Heart right ventricle (tissue), 16 donors: ENCODE measurements at regions not wholly inside any gene's neighbourhood (a gene's known extent, or its start where the extent isn't known, plus 50 kb on each side); places are given as distances from the start of the nearest gene placed in this dataset.
"Not testable (repeated sequence)": the region's sequence is repeated elsewhere in the genome, so short reads cannot be mapped to it uniquely, and the experiment has no call there.

Experiments
- ATAC-seq, 8 donors: fragments of 200-7000 bp; cut with Tn5 transposase; one replicate each; pipeline ENCODE4 v1.9.1; 2020; ENCODE audit warnings: mild to moderate bottlenecking in 8 of 8, moderate library complexity in 8 of 8, moderate number of reproducible peaks in 1 of 8
- DNase-seq, 2 donors: peaks; one replicate each; pipeline ENCODE4 v3.0.0-alpha.2; 2020
- H3K27ac ChIP-seq, 10 donors: fragments of 200-600 bp; sonication (generic) in 2 of 10; one replicate each; pipeline versions ENCODE4 v1.5.0 to v1.8.0; 2020 to 2022; ENCODE audit warnings: mild to moderate bottlenecking in 3 of 10
- H3K27me3 ChIP-seq, 7 donors: fragments of 200-600 bp; one replicate each; pipeline ENCODE4 v1.8.0; 2021 to 2022; ENCODE audit warnings: mild to moderate bottlenecking in 2 of 7
- H3K36me3 ChIP-seq, 9 donors: fragments of 200-600 bp; sonication (generic) in 1 of 9; one replicate each; pipeline versions ENCODE4 v1.5.0 to v1.8.0; 2020 to 2022; ENCODE audit warnings: mild to moderate bottlenecking in 2 of 9
- H3K4me1 ChIP-seq, 9 donors: fragments of 200-600 bp; sonication (generic) in 1 of 9; one replicate each; pipeline versions ENCODE4 v1.5.0 to v1.8.0; 2020 to 2022; ENCODE audit warnings: mild to moderate bottlenecking in 4 of 9
- H3K4me3 ChIP-seq, 10 donors: fragments of 200-600 bp; sonication (generic) in 2 of 10; one replicate each; pipeline versions ENCODE4 v1.5.0 to v1.8.0; 2020 to 2022; ENCODE audit warnings: mild to moderate bottlenecking in 7 of 10, moderate library complexity in 2 of 10
- H3K9me3 ChIP-seq, 11 donors: fragments of 200-600 bp in 10 of 11; sonication (generic) in 2 of 11; one replicate each; pipeline versions ENCODE4 v1.5.0 to v1.8.0; 2013 to 2022; ENCODE audit warnings: mild to moderate bottlenecking in 2 of 11, control low read depth in 1 of 11, moderate library complexity in 1 of 11
- WGBS, 2 donors: extraction: QIAGEN DNeasy Blood & Tissue Kit; methylation state at CpG; one replicate each; pipeline ENCODE4 v1.1.7; 2013; ENCODE audit warnings: inconsistent platforms in 1 of 2; 5-methylcytosine and 5-hydroxymethylcytosine counted together
- intact Hi-C, 10 donors: fragments of 100-400 bp; cut with DNase I; formaldehyde crosslinking; loops; one replicate each; pipeline versions ENCODE4 v1.11.1 to v1.14.2; 2022
- donor health status: Arrhythmogenic right ventricular cardiomyopathy.
- donor health status: ischemic (EF 13 %, LVEDD 7.1; RV severe dilation, severe dysfunction).
- donor health status: healthy with polysubstance abuse.
- donor health status: DM: no; HTN: yes; CAD: no.
- donor health status: DM: no; HTN: no; CAD: no.
- donor health status: ischemic (EF 25% LVEDD 6.9; RV normal size, moderate dysfunction).
- donor health status: ischemic (EF 25% LVEDD 5.7; RV mildly dilated, moderate dysfunction).
- donor health status: healthy.
- donor health status: DM: yes; HTN: yes; CAD: no.
- donor health status: Ischemic cardiomyopathy.
- donor health status: ischemic (EF 35%, LVEDD 5.7; RV mildly dilated, moderate dysfunction).
- donor health status: nonischemic (EF 11% LVEDD 7.7; RV severe dilation, severe dysfunction).
- donor health status: DM: yes; HTN: yes; CAD: no.
- donor health status: PGD.
- donor health status: ischemic (EF 29% LVEDD 5.4; RV normal size, mild dysfunction).
- donor health status: nonischemic (EF 23%, LVEDD 6.1; RV moderate dilation, normal function).

GRCh38 chr16:34609435-34609834 is 1150.0 kb downstream of the TP53TG3F start:
- H3K36me3 ChIP-seq, H3K4me3 ChIP-seq, ATAC-seq, H3K27ac ChIP-seq, H3K27me3 ChIP-seq, intact Hi-C loops, H3K4me1 ChIP-seq, DNase-seq: not testable (repeated sequence)
- peaks cover 0 to 96% (median 8%) of the 10 kb centered on the region in 11 donors for H3K9me3 ChIP-seq
- WGBS, 2 donors, result 75 to 78% methylated on average over 16 of the region's 16 CpGs
